ENCODE measurements at regions not wholly inside any gene's neighbourhood (a gene's known extent, or its start where the extent isn't known, plus 50 kb on each side); places are given as distances from the start of the nearest gene placed in this dataset.

- no peak for TF ChIP-seq POLR2AphosphoS5 (IDR thresholded peaks at IDR 0.05; ENCODE audit: low read depth, low read length)
- TF ChIP-seq TCF7L2 (IDR thresholded peaks at IDR 0.05; ENCODE audit: borderline replicate concordance, extremely low read depth, insufficient read depth, insufficient read length): no peak
- no peak for TF ChIP-seq RAD21 (IDR thresholded peaks at IDR 0.05; ENCODE audit: low read depth)
- TF ChIP-seq, protein P1, sequence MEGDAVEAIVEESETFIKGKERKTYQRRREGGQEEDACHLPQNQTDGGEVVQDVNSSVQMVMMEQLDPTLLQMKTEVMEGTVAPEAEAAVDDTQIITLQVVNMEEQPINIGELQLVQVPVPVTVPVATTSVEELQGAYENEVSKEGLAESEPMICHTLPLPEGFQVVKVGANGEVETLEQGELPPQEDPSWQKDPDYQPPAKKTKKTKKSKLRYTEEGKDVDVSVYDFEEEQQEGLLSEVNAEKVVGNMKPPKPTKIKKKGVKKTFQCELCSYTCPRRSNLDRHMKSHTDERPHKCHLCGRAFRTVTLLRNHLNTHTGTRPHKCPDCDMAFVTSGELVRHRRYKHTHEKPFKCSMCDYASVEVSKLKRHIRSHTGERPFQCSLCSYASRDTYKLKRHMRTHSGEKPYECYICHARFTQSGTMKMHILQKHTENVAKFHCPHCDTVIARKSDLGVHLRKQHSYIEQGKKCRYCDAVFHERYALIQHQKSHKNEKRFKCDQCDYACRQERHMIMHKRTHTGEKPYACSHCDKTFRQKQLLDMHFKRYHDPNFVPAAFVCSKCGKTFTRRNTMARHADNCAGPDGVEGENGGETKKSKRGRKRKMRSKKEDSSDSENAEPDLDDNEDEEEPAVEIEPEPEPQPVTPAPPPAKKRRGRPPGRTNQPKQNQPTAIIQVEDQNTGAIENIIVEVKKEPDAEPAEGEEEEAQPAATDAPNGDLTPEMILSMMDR (IDR thresholded peaks at IDR 0.05 in 2 of 3, conservative IDR thresholded peaks at IDR 0.05 in 1 of 3; ENCODE audit: borderline replicate concordance in 1 of 3, insufficient read depth in 1 of 3, low read depth in 2 of 3, low read length in 2 of 3): no peak
These were observed 157.5 kb downstream of the ZFP36L2 start for GRCh38 chr2:43068631-43069517.
